Stimulated activated CD8-positive, alpha-beta memory T cell treated with anti-CD3 and anti-CD28 coated beads, Interleukin-7, amount 100 ng/mL, for 24 hours (primary cell): ENCODE measurements at regions not wholly inside any gene's neighbourhood (a gene's known extent, or its start where the extent isn't known, plus 50 kb on each side); places are given as distances from the start of the nearest gene placed in this dataset.
"Not testable (repeated sequence)": the region's sequence is repeated elsewhere in the genome, so short reads cannot be mapped to it uniquely, and the experiment has no call there.

Experiments
- DNase-seq: peaks from one replicate; pipeline ENCODE4 v3.0.0-alpha.2; 2020; ENCODE audit warnings: low read depth

- no peak for DNase-seq
Observed at GRCh38 chr9:18296702-18297055, 177.3 kb upstream of the ADAMTSL1 start.

GRCh38 chr9:18297056-18297841 lies 176.7 kb upstream of the ADAMTSL1 start:
- DNase-seq, result no peak

- DNase-seq, result no peak
Observed at GRCh38 chr9:18299449-18299848, 174.5 kb upstream of the ADAMTSL1 start.

DNA sequence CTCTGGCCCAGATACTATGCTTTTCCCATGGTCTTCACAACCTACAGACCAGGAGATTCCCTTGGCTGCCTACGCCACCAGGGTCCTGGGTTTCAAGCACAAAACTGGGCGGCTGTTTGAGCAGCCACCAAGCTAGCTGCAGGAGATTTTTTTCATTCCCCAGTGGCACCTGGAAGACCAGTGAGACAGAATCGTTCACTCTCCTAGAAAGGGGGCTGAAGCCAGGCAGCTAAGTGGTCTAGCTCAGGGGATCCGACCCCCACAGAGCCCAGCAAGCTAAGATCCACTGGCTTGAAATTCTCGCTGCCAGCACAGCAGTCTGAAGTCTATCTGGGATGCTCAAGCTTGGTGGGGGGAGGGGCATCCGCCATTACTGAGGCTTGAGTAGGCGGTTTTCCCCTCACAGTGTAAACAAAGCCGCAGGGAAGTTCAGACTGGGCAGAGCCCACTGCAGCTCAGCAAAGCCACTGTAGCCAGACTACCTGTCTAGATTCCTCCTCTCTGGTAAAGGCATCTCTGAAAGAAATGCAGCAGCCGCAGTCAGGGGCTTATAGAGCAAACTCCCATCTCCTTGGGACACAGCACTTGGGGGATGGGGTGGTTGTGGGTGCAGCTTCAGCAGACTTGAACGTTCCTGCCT lies 168.7 kb upstream of the ADAMTSL1 start:
- not testable (repeated sequence) for DNase-seq

- DNase-seq, result no peak
Observed at GRCh38 chr9:18314316-18314715, 159.6 kb upstream of the ADAMTSL1 start.

- no peak for DNase-seq
Observed at GRCh38 chr9:18317896-18318295, 156.1 kb upstream of the ADAMTSL1 start.

GRCh38 chr9:18319918-18320445 lies 154.0 kb upstream of the ADAMTSL1 start:
- no peak for DNase-seq

DNA sequence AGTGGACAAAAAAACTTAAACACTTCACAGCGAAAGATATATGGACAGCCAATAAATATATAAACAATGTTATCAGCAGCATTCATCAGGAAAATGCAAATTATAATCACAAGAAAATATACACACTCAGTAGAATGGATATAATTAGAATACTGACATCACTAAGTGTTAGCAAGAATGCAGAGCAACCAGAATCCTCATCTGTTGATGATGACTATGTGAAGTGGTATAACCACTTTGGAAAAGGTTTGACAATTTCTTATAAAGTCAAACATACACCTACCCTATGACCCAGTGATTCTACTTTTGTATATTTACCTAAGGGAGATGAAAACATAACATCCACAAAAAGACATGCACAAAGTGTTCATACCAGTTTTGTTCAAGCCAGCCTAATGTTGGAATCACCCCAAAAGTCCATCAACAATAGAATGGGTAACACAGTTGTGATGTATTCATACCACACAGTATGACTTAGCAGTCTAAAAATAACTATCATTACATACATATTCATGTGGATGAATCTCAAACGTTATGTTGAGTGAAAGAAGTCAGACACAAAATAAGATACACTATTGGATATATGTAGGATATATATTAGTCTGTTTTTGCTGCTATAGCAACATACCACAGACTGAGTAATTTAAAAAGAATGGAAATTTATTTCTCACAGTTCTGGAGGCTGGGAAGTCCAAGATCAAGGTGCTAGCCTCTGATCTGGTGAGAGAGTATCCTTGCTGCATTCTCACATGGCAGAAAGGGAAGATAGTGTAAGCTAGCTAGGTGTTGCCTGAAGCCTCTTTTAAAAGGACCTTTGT lies 148.8 kb upstream of the ADAMTSL1 start:
- no peak for DNase-seq

GRCh38 chr9:18325746-18326011 lies 148.3 kb upstream of the ADAMTSL1 start:
- not testable (repeated sequence) for DNase-seq

DNA sequence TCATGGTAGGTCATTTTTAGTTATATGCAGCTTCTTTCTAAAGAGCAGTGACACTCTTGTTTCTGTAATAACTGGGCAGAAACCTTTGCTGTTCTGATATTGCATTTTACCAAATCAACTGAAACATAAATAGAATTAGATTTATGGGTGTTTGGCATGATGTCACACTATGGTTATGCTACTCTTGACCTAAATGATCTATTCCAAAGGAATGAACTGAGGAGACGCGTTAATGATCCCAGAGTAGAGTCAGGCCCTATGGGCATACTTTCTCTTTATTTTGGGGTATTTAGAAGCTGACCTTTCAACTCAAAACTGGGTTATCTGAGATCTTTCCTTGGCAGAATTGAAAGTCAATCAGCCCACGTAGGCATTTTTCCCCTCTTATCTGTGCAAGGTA lies 146.8 kb upstream of the ADAMTSL1 start:
- no peak for DNase-seq

DNA sequence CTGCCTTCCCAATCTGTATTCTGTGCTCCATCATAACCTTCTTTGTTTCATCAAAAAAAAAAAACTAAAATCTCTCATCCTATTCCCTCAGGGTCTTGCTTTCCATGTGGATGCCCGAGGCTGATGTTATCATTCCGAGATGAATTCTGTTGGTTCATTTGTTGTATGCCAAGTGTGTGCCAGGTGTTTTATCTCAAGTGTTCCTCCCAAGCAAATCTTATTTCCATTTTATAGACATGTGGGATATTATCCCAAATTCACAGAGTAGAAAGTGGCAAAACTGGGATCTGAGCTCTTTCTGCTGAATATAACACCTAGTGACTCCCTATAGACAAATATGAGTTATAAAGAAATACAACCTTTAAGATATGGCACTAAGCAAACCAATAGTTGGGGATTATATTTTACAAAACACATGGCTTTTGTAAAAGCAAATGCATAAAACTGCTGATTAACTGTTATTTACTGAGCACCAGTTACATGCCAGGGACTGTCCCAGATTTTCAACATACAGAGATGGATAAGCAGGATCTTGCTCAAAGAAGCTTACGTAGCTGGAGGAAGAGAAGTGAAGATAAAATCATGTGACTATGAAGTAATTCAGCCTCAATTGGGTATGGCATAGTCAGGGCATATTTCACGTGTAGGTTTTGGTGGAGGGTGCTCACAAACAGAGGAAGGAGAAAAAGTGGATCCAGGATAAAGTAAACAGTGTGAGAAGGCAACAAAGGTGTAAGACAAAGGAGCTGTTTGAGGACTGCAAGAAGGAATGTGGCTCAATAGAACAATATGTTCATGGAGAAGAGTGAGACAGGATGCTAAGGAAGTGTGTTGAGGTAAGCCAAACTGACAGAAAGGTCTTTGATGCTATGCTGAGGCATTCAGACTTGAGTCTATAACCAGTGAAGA lies 143.3 kb upstream of the ADAMTSL1 start:
- DNase-seq, result no peak

- DNase-seq, result no peak
Observed at GRCh38 chr9:18331310-18331684, 142.7 kb upstream of the ADAMTSL1 start.

DNA sequence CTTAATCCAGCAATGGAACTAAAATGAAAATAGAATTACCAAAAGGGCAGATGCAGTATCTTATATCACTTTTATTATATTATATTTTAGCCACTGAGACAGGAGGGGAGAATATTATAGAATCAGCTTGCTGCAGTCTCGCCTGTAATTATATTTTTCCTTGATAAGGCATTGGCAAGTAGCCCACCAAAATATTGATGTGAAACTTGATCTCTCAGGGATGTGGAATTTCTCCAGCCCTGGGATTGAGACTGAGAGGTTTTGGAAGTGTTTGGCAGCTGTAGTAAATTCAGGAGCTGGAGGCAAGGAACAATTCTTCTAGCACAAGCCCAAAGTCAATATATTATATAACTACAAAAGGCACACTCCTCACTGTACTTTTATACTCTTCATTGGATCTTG lies 142.1 kb upstream of the ADAMTSL1 start:
- DNase-seq, result no peak

GRCh38 chr9:18333157-18333556 lies 140.8 kb upstream of the ADAMTSL1 start:
- DNase-seq, result no peak

- no peak for DNase-seq
Observed at GRCh38 chr9:18335825-18336224, 138.1 kb upstream of the ADAMTSL1 start.

- no peak for DNase-seq
Observed at GRCh38 chr9:18338042-18338441, 135.9 kb upstream of the ADAMTSL1 start.

GRCh38 chr9:18343784-18344183 lies 130.2 kb upstream of the ADAMTSL1 start:
- no peak for DNase-seq

DNA sequence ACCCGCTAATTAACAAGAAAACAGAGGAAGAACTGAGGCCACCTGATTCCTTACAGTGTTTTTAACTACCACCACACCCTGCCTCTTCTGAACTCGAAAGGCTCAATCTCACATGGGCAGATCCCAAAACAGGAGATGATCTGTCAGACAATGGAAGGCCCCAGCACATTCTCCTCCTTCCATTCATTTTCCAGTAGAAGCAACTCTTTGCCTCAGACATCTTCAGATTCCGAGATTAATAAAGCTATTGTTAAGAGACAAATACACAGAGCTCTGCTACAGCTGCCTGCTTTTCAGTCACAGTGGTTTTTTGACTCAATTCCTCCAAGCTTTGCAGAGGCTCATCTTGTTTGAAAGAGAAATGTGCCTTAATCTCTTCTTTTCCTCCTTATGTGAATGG lies 127.2 kb upstream of the ADAMTSL1 start:
- DNase-seq, result no peak

DNA sequence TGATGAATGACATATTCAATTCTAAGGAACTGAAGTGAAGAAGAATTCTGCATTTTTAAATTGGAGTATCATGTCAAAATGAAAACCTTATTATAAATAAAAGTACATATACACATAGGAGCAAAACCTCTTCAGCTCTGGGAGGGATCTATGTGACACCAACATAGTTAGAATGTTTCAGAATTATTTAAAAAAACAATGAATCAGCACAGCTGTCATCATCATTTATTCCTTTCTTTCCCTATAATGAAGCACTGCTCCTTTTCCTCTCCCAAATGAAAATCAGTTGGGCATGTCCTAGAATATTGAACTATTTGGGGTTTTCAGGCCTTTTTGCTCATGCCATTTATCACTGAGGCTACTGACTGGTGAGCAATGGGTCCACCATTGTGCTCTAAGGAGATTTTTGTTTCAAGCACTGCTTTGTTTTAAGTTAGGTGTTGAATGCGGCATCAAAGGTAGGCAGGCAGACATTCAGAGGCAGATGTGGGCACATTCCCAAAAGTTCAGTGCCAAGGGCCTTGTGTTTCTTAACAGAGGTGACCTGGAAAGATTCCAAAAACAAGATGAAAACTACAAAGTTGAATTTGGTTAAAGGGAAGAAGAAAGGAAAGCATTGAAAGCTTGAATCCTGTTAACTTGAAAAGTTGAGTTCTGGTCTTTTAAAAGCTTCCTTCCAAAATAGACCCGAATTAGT lies 126.4 kb upstream of the ADAMTSL1 start:
- DNase-seq, result no peak

DNA sequence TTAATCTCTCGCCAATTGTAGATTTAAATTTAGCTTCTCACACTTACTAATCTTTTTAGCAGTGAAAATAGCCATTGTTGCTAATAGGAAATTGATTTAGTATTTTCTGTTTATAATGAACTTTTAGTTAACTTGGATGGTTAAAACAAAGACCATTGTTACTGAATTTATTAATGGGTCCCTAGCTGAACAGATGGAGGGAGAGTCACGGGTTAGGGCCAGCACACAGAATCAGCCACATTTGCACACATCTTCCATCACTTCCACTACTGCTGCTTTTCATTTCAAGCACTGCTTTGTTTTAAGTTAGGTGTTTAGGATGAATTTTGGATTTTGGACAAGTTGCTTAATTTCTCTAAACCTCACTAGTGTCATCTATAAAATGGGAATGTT lies 125.9 kb upstream of the ADAMTSL1 start:
- DNase-seq, result no peak

DNA sequence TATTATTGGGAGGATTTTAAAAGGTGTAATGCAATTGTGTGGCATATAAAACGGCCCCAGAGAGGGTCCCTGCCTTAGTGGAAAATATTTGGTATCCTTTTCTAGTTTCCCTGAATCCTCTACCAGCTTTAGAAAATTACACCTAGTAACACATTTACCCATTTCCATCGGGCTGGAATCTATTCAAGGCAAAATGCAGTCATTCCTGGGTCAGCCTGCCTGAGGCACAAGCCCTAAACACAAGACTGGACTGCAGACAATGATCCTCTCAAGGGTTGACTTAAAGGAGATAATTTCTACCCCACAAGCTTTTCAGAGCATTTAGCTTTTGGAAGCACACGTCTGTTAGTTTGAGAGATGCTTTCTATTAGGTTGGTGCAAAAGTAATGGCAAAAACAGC lies 124.4 kb upstream of the ADAMTSL1 start:
- no peak for DNase-seq
